Mucosa of descending colon (tissue), 3 donors: ENCODE measurements at regions not wholly inside any gene's neighbourhood (a gene's known extent, or its start where the extent isn't known, plus 50 kb on each side); places are given as distances from the start of the nearest gene placed in this dataset.
A peak's percentile ranks its signal among the peaks of the same experiment; 100 is the strongest.

Experiments used
- ATAC-seq: fragments of 200-7000 bp; cut with Tn5 transposase; one replicate; pipeline ENCODE4 v1.9.1; 2020; ENCODE audit warnings: mild to moderate bottlenecking, moderate library complexity
- DNase-seq, 3 donors: peaks; one replicate each; pipeline ENCODE4 v3.0.0-alpha.2; 2020
- H3K36me3 ChIP-seq: fragments of 200-600 bp; one replicate; pipeline ENCODE4 v1.8.0; 2021; ENCODE audit warnings: low read depth, mild to moderate bottlenecking
- H3K4me1 ChIP-seq: fragments of 200-600 bp; one replicate; pipeline ENCODE4 v1.8.0; 2021; ENCODE audit warnings: low read depth, mild to moderate bottlenecking
- H3K4me3 ChIP-seq: fragments of 200-600 bp; one replicate; pipeline ENCODE4 v1.8.0; 2021; ENCODE audit warnings: mild to moderate bottlenecking
- H3K9me3 ChIP-seq: fragments of 200-600 bp; one replicate; pipeline ENCODE4 v1.8.0; 2021; ENCODE audit warnings: mild to moderate bottlenecking
- intact Hi-C, 2 donors: fragments of 100-400 bp; cut with DNase I in 1 of 2; cut with micrococcal nuclease in 1 of 2; formaldehyde crosslinking; loops; one replicate each; pipeline versions ENCODE4 v1.11.0 to v1.11.1; 2022; cut with DNase I, micrococcal nuclease
- TF ChIP-seq, protein P1 (sequence below): fragments of 200-600 bp; IDR thresholded peaks from one replicate; pipeline ENCODE4 v1.8.0; 2022; ENCODE audit warnings: antibody characterized with exemption, mild to moderate bottlenecking
- donor health status: DM: no; HTN: no; CAD: no; lungs with moderate emphysema.
- donor health status: DM: no; HTN: no; CAD: no.
- donor health status: DM: no; HTN: yes; CAD: no.

DNA sequence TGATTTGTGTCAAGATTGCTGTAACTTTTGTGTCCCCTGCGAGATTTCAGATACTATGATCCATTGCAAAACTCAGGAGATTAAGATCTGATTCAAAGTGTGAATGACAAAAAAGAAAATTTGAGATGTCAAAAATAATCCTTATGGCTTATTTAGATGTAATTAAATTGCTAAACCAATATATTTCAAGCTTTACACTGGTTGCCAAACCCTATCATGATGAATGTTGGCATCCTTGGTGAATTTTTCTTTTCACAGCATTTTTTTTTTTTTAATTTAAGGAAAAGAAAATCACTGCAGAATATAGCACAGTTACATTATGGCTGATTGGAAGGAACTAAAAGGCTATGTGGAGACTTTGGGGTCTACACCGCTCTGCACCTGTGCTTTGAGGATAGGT is 133.5 kb upstream of the PITRM1 start:
- ATAC-seq, result no peak
- TF ChIP-seq, protein P1, sequence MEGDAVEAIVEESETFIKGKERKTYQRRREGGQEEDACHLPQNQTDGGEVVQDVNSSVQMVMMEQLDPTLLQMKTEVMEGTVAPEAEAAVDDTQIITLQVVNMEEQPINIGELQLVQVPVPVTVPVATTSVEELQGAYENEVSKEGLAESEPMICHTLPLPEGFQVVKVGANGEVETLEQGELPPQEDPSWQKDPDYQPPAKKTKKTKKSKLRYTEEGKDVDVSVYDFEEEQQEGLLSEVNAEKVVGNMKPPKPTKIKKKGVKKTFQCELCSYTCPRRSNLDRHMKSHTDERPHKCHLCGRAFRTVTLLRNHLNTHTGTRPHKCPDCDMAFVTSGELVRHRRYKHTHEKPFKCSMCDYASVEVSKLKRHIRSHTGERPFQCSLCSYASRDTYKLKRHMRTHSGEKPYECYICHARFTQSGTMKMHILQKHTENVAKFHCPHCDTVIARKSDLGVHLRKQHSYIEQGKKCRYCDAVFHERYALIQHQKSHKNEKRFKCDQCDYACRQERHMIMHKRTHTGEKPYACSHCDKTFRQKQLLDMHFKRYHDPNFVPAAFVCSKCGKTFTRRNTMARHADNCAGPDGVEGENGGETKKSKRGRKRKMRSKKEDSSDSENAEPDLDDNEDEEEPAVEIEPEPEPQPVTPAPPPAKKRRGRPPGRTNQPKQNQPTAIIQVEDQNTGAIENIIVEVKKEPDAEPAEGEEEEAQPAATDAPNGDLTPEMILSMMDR, result no peak
- Histone ChIP-seq H3K4me3 (no peak overlapping the region), H3K4me1 (no peaks in the 10 kb centered on the region), H3K36me3 (no peaks in the 10 kb centered on the region), H3K9me3 (no peaks in the 10 kb centered on the region)
- intact Hi-C loops, result no loop called here
- DNase-seq, result no peak

DNA sequence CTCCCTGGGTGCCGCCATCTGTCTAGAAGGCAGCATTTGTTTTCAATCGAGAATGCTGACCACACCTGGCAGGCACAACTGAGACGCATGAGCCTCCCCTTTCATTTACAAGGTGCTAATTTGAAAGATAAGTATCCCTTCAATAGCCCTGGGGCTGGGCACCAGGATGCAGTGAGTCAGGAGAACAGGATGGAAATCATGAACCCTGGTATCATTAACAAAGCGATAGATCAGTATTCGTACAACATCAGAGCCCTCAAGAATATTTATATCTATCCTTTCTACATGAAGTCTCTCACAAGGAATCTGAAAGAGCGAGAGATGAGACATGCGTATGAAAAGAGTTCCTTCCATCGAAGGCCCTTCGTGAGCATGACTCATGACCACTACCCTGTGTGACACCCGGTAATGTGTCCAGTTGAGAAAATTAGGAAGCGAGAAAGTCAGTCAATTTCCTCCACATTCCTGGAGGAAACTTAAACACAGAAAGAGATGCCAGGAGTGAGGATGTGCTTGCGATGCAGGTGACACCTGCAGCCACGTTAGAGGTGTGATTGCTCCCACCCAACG is 123.1 kb upstream of the PITRM1 start:
- no peak overlapping the region for H3K4me3 ChIP-seq
- peaks cover 3% of the 10 kb centered on the region for H3K4me1 ChIP-seq
- DNase-seq (no peak), ATAC-seq (no peak)
- TF ChIP-seq, protein P1, result no peak
- no peaks in the 10 kb centered on the region for H3K36me3 ChIP-seq
- intact Hi-C loops, result no loop called here
- no peaks in the 10 kb centered on the region for H3K9me3 ChIP-seq

DNA sequence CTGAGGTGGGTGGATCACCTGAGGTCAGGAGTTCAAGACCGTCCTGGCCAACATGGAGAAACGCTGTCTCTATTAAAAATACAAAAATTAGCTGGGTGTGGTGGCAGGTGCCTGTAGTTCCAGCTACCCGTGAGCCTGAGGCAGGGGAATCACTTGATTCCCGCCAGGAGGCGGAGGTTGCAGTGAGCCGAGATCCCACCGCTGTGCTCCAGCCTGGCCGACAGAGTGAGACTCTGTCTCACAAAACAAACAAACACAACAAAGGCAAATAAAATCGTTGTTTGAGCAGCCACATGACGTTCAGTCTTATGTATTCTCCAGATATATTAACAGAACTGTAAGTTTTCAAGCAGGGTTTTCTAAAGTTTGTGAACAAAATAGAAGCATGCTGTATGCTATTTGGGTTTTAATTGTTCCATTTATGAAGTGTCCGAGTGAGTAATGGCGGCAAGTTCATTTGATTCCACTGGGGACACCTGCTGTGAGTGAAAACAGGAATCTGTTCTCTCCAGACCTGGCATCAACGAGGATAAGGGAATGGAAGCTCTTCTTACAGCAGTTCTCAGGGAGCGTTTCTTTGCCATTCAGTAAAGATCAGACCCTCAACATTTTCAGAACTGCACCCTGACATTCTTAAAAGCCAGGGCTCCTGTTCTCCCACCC is 122.5 kb upstream of the PITRM1 start:
- no peaks in the 10 kb centered on the region for H3K36me3 ChIP-seq
- no peak overlapping the region for H3K4me3 ChIP-seq
- H3K4me1 ChIP-seq, result peaks cover 3% of the 10 kb centered on the region
- ATAC-seq (peak; percentile 27), DNase-seq (no peak)
- TF ChIP-seq, protein P1, result no peak
- H3K9me3 ChIP-seq, result no peaks in the 10 kb centered on the region
- intact Hi-C loops, result no loop called here

DNA sequence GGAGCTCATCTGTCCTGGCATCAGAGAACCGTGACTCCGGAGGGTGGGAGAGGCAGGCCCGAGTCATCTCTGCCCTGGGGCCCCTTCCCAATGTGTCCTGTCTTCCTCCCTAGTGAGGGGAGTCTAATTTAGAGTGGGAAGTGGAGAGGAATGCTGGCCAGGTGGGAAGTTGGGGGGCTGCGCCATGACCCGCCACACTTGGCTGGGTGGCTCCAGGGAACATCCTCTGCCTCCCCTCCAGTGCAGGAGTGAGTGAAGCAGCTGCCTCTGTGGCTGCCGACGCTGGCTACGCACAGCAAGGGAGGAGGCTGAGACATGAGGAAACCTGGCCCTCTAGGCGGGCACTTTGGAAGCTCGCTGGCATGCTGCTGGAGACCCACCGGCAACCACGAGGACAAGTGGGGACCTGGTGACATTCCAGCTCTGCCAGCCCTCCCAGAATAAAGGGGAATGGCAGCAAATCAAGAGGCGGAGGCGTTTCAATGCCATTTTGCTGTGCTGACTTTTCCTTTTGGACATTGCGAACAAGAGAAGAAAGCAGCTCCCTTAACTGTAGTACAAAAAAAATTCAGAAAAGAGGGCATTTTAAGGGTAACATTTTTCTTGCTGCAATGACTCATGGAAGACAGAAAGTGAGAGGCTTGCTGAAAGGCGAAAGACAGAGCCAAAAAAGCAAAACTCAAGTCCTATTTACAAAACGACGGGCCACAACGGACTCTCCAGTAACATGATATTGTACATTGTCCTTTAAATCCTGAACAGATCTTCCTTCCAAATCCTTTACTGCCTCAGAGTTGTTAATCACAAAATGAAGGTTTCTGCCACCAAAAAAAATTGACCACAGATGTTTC is 121.2 kb upstream of the PITRM1 start:
- Histone ChIP-seq H3K4me1 (peaks cover 3% of the 10 kb centered on the region), H3K4me3 (no peak overlapping the region), H3K36me3 (no peaks in the 10 kb centered on the region), H3K9me3 (no peaks in the 10 kb centered on the region)
- TF ChIP-seq, protein P1, result no peak
- intact Hi-C loops, result no loop called here
- DNase-seq (no peak), ATAC-seq (no peak)

DNA sequence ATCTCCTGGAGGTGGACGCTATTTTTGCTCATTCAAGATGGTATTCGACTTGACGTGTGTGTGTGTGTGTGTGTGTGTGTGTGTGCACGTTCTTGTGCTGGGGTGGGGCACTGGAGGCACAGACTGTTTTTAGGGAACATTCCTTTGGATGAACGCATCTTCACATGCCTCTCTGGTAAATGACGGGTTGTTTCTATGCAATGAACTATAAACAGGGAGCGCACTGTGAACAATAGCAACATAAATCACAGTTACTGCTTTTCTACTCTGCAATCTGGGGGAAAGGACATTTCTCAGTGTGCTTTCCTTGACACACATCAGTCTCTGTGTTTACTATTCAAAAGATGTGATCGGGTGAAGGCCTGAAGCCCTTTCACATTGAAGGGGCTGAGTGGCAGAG is 120.1 kb upstream of the PITRM1 start:
- no peak overlapping the region for H3K4me3 ChIP-seq
- H3K9me3 ChIP-seq, result no peaks in the 10 kb centered on the region
- H3K4me1 ChIP-seq, result peaks cover 3% of the 10 kb centered on the region
- TF ChIP-seq, protein P1, result no peak
- H3K36me3 ChIP-seq, result no peaks in the 10 kb centered on the region
- ATAC-seq, result no peak
- no peak for DNase-seq
- intact Hi-C loops, result no loop called here
